Osteoblast (primary cell): ENCODE measurements at regions not wholly inside any gene's neighbourhood (a gene's known extent, or its start where the extent isn't known, plus 50 kb on each side); places are given as distances from the start of the nearest gene placed in this dataset.

Source experiments
- DNase-seq: peaks from one replicate; pipeline ENCODE4 v3.0.0; 2011; ENCODE audit warnings: low spot score, mixed read lengths; ENCODE audit not compliant: insufficient read length; ENCODE audit errors: missing footprints
- H2AFZ ChIP-seq: 2 replicates; pipeline ENCODE4 v1.6.0; 2011; ENCODE audit warnings: mild to moderate bottlenecking, low read length
- H3K27ac ChIP-seq: 2 replicates; pipeline ENCODE4 v1.5.1; 2011; ENCODE audit warnings: mild to moderate bottlenecking, low read depth, low read length, moderate library complexity
- H3K27me3 ChIP-seq: 2 replicates; pipeline ENCODE4 v1.6.0; 2012; ENCODE audit warnings: mild to moderate bottlenecking, control low read depth, inconsistent platforms, low read length, moderate library complexity; ENCODE audit not compliant: insufficient read depth
- H3K36me3 ChIP-seq: 2 replicates; pipeline ENCODE4 v1.5.1; 2011; ENCODE audit warnings: mild to moderate bottlenecking, low read length, control low read depth, moderate library complexity; ENCODE audit not compliant: insufficient read depth
- H3K4me1 ChIP-seq: 2 replicates; pipeline ENCODE4 v1.5.1; 2011; ENCODE audit warnings: mild to moderate bottlenecking, low read length, control low read depth, moderate library complexity; ENCODE audit not compliant: insufficient read depth
- H3K4me2 ChIP-seq: 2 replicates; pipeline ENCODE4 v1.6.0; 2011; ENCODE audit warnings: mild to moderate bottlenecking, low read length; ENCODE audit not compliant: insufficient read depth
- H3K4me3 ChIP-seq: fragments of 200-600 bp; sonication (generic); 3 replicates; pipeline ENCODE4 v1.5.1; 2012; ENCODE audit warnings: mild to moderate bottlenecking, low read length, inconsistent platforms; ENCODE audit not compliant: insufficient read depth
- H3K79me2 ChIP-seq: 2 replicates; pipeline ENCODE4 v1.6.0; 2012; ENCODE audit warnings: mild to moderate bottlenecking, low read length, control low read depth, inconsistent platforms; ENCODE audit not compliant: insufficient read depth
- H3K9me3 ChIP-seq: 2 replicates; pipeline ENCODE4 v1.5.1; 2011; ENCODE audit warnings: low read depth, low read length, control low read depth
- H4K20me1 ChIP-seq: 2 replicates; pipeline ENCODE4 v1.6.0; 2012; ENCODE audit warnings: mild to moderate bottlenecking, low read length, control low read depth; ENCODE audit not compliant: insufficient read depth
- CTCF ChIP-seq: IDR thresholded peaks from 2 replicates; pipeline ENCODE4 v1.5.1; 2011; ENCODE audit warnings: mild to moderate bottlenecking, low read depth, low read length, moderate library complexity; ENCODE audit errors: extremely low read depth

- Histone ChIP-seq H3K4me3 (no peak overlapping the region), H3K9me3 (no peaks in the 10 kb centered on the region), H3K36me3 (no peaks in the 10 kb centered on the region), H3K79me2 (no peaks in the 10 kb centered on the region), H3K27ac (no peak overlapping the region), H3K27me3 (no peaks in the 10 kb centered on the region), H2AFZ (no peak overlapping the region), H4K20me1 (no peaks in the 10 kb centered on the region), H3K4me2 (no peak overlapping the region), H3K4me1 (no peaks in the 10 kb centered on the region)
- DNase-seq: no peak
- no peak for TF ChIP-seq CTCF
These were observed 208.3 kb downstream of the SPATA31D1 start for GRCh38 chr9:82196622-82197441.

- no peaks in the 10 kb centered on the region for H4K20me1 ChIP-seq
- H3K79me2 ChIP-seq: no peaks in the 10 kb centered on the region
- no peak overlapping the region for H3K4me3 ChIP-seq
- TF ChIP-seq CTCF: no peak
- no peak overlapping the region for H3K27ac ChIP-seq
- no peaks in the 10 kb centered on the region for H3K9me3 ChIP-seq
- H3K4me2 ChIP-seq: no peak overlapping the region
- no peaks in the 10 kb centered on the region for H3K27me3 ChIP-seq
- DNase-seq: no peak
- no peaks in the 10 kb centered on the region for H3K36me3 ChIP-seq
- H3K4me1 ChIP-seq: no peaks in the 10 kb centered on the region
- no peak overlapping the region for H2AFZ ChIP-seq
These were observed 212.6 kb downstream of the SPATA31D1 start for GRCh38 chr9:82201196-82201595.

GRCh38 chr9:82202808-82203207 lies 214.2 kb downstream of the SPATA31D1 start:
- H4K20me1 ChIP-seq: no peaks in the 10 kb centered on the region
- H2AFZ ChIP-seq: no peak overlapping the region
- H3K36me3 ChIP-seq: no peaks in the 10 kb centered on the region
- H3K4me2 ChIP-seq: no peak overlapping the region
- no peaks in the 10 kb centered on the region for H3K9me3 ChIP-seq
- H3K79me2 ChIP-seq: no peaks in the 10 kb centered on the region
- no peaks in the 10 kb centered on the region for H3K27me3 ChIP-seq
- no peak overlapping the region for H3K27ac ChIP-seq
- peak; percentile 5 for DNase-seq
- no peaks in the 10 kb centered on the region for H3K4me1 ChIP-seq
- no peak for TF ChIP-seq CTCF
- no peak overlapping the region for H3K4me3 ChIP-seq

- H4K20me1 ChIP-seq: no peaks in the 10 kb centered on the region
- H2AFZ ChIP-seq: no peak overlapping the region
- H3K4me3 ChIP-seq: no peak overlapping the region
- H3K27ac ChIP-seq: no peak overlapping the region
- TF ChIP-seq CTCF: no peak
- H3K79me2 ChIP-seq: no peaks in the 10 kb centered on the region
- H3K4me1 ChIP-seq: peaks cover 3% of the 10 kb centered on the region
- H3K27me3 ChIP-seq: no peaks in the 10 kb centered on the region
- no peak for DNase-seq
- no peaks in the 10 kb centered on the region for H3K9me3 ChIP-seq
- H3K36me3 ChIP-seq: no peaks in the 10 kb centered on the region
- H3K4me2 ChIP-seq: no peak overlapping the region
These were observed 217.9 kb downstream of the SPATA31D1 start for GRCh38 chr9:82206490-82206889.
